HFF-Myc (cell line): ENCODE measurements at regions not wholly inside any gene's neighbourhood (a gene's known extent, or its start where the extent isn't known, plus 50 kb on each side); places are given as distances from the start of the nearest gene placed in this dataset.
"Not testable (repeated sequence)": the region's sequence is repeated elsewhere in the genome, so short reads cannot be mapped to it uniquely, and the experiment has no call there.

Experiments used
- DNase-seq: peaks from one replicate; pipeline ENCODE4 v3.0.0-alpha.2; 2011; ENCODE audit warnings: low read depth; ENCODE audit errors: extremely low read depth
- H3K4me3 ChIP-seq: replicated peaks from 2 replicates; pipeline ENCODE4 v1.5.1; 2011; ENCODE audit warnings: low read depth, mild to moderate bottlenecking, control low read depth, low read length
- TF ChIP-seq, protein P1 (sequence below): IDR thresholded peaks from 2 replicates; pipeline ENCODE4 v1.5.1; 2012; ENCODE audit warnings: mild to moderate bottlenecking, low read depth, low read length, control low read depth; ENCODE audit errors: missing control alignments

DNA sequence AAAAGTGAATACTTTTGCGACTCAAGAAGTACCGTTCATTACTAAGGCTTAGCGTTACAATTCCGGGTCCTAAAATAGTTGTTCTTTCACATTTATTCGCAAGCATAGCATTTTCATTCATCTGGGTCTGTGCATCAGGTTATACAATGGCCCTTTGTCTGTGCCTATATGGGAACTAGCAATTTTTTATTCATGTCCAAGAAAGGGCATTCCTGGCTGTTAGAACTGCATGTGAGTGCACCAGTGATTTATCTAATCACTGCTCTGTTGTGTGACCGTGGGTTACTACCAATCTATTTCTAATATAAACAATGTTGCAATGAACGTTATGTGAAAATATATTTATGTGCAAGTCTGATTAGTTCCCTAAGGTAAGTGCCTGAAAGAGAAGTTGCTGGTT is 63.8 kb downstream of the SPANXA1 start:
- not testable (repeated sequence) for DNase-seq, H3K4me3 ChIP-seq

DNA sequence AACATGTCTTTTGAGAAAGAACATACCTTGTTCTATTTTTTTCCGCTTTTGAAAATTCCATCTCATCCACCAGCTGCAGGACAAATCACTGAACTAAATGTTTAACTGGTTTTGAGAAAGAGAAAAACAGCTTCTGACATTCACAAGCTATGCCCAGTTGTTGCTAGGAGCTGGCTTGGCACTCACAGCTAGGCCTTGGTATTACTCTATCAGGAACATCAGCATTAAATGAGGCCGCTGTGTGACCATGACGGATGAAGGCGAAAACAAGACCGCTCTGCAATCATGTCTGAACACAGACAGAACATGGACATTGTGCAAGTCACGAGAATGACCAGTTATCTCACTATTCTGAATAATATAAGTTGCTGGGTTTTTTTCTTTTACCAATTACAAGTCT is 108.8 kb downstream of the SPANXA1 start:
- not testable (repeated sequence) for H3K4me3 ChIP-seq, DNase-seq

GRCh38 chrX:141469469-141469868 is 115.1 kb downstream of the SPANXA1 start:
- no peak overlapping the region for H3K4me3 ChIP-seq
- DNase-seq, result no peak
- TF ChIP-seq, protein P1, sequence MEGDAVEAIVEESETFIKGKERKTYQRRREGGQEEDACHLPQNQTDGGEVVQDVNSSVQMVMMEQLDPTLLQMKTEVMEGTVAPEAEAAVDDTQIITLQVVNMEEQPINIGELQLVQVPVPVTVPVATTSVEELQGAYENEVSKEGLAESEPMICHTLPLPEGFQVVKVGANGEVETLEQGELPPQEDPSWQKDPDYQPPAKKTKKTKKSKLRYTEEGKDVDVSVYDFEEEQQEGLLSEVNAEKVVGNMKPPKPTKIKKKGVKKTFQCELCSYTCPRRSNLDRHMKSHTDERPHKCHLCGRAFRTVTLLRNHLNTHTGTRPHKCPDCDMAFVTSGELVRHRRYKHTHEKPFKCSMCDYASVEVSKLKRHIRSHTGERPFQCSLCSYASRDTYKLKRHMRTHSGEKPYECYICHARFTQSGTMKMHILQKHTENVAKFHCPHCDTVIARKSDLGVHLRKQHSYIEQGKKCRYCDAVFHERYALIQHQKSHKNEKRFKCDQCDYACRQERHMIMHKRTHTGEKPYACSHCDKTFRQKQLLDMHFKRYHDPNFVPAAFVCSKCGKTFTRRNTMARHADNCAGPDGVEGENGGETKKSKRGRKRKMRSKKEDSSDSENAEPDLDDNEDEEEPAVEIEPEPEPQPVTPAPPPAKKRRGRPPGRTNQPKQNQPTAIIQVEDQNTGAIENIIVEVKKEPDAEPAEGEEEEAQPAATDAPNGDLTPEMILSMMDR, result no peak

GRCh38 chrX:141468940-141469339 is 115.6 kb downstream of the SPANXA1 start:
- no peak for DNase-seq
- no peak overlapping the region for H3K4me3 ChIP-seq
- TF ChIP-seq, protein P1, result no peak

DNA sequence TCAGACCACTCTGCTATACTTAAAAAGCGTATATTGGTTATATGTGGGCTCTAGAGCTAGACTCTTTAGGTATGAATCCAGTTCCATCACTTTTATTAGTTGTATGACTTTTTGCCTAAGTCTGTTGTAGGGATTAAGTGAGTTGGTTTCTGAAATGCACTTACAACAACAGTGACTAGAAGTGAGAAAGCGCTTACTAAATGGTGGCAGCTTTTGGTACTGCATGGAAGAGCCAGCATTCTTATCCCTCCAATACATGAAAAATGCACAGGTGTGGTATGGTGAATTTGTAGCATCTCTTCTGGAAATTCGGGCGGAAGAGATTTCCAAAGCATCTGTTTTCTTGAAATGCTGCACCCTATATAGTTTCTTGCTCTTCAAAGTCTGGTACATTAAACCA is 117.1 kb downstream of the SPANXA1 start:
- H3K4me3 ChIP-seq, result no peak overlapping the region
- DNase-seq, result no peak
- TF ChIP-seq, protein P1, result no peak

- TF ChIP-seq, protein P1, result no peak
- no peak for DNase-seq
- no peak overlapping the region for H3K4me3 ChIP-seq
These were observed 129.4 kb downstream of the SPANXA1 start for GRCh38 chrX:141455103-141455502.

DNA sequence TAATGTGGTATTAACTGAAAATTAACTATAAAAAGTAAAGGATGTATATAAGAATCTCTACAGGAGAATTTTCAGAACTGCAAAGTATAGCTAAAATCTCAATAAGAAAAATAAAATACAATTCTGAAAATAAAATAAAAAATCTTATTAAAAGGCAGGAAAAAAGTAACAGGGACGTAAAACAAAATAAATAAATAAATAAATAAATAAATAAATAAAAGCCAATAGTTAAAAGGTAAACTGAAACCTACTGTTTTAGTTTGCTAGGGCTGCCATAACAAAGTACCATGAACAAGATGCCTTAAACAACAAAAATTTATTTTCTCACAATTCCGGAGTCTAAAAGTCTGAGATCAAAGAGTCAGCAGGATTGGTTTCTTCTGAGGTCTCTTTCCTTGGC is 140.6 kb downstream of the SPANXA1 start:
- H3K4me3 ChIP-seq, result no peak overlapping the region
- TF ChIP-seq, protein P1, result no peak
- DNase-seq, result no peak

DNA sequence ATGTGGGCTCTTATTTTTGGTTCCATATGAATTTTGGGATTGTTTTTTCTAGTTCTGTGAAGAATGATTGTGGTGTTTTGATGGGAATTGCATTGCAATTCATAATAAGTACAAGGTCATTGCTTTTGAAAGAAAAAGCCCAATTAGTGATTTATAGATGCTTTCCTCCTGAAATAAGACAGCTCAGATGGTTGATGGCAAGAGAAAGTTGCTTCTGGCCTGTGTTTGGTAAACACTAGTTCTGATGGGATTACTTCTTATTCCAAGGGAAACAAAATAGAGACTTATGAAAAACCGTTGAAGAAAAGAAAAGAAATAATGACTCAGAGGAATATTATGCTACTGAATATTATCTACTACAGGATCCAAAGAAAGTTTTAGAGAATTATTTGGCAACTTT is 144.9 kb downstream of the SPANXA1 start:
- no peak overlapping the region for H3K4me3 ChIP-seq
- TF ChIP-seq, protein P1, result no peak
- DNase-seq, result no peak
